HepG2 (cell line): ENCODE measurements at regions not wholly inside any gene's neighbourhood (a gene's known extent, or its start where the extent isn't known, plus 50 kb on each side); places are given as distances from the start of the nearest gene placed in this dataset.

Experiments
- ATAC-seq: fragments of 200-7000 bp; cut with Tn5 transposase; 3 replicates; pipeline ENCODE4 v1.9.1; 2020; ENCODE audit warnings: mild to moderate bottlenecking, moderate library complexity
- BruUV-seq: library from RNA; stranded (reverse); fragments of 400-500 nt; replicated peaks from 2 replicates; lab custom pipeline; 2021; lab: Mats Ljungman, UMichigan
- CTCF ChIA-PET: fragments of 300-600 bp; formaldehyde crosslinking; extraction: SDS; loops from one replicate; lab custom pipeline; 2021; ENCODE audit warnings: low total read pairs, inconsistent platforms, low intra/inter-chr PET ratio; lab: Yijun Ruan, JAX
- POLR2A ChIA-PET: fragments of 350-600 bp; sonication (Branson Sonifier 250); formaldehyde crosslinking; loops from one replicate; lab custom pipeline; 2020; ENCODE audit warnings: antibody characterized with exemption, inconsistent platforms; lab: Yijun Ruan, JAX
- DNase-seq: peaks from one replicate; pipeline ENCODE4 v3.0.0-alpha.2; 2015; ENCODE audit warnings: low spot score
- FAIRE-seq: peaks from 3 replicates; lab custom pipeline; 2011; peaks lifted over from hg19 to GRCh38; lab: Jason Lieb, UNC
- H2AFZ ChIP-seq: one replicate; pipeline ENCODE4 v1.6.1; 2011; ENCODE audit warnings: low read length, inconsistent platforms
- H3K27ac ChIP-seq: fragments of 300-600 bp; 3 replicates; pipeline ENCODE4 v1.8.0; 2011; ENCODE audit warnings: mixed run types, mild to moderate bottlenecking, mixed read lengths, low read length, inconsistent platforms; ENCODE audit not compliant: insufficient read depth; ENCODE audit errors: extremely low read length
- H3K27me3 ChIP-seq, 2 experiments: fragments of 200-600 bp in 1 of 2; 2 replicates in 1 of 2; 3 replicates in 1 of 2; pipeline versions ENCODE4 v1.6.0 to v1.8.0; 2011; ENCODE audit warnings: low read length in 2 of 2, mild to moderate bottlenecking in 2 of 2, moderate library complexity in 2 of 2, inconsistent platforms in 1 of 2; ENCODE audit not compliant: insufficient read depth in 2 of 2, control insufficient read depth in 1 of 2
- H3K36me3 ChIP-seq, 2 experiments: fragments of 200-600 bp in 1 of 2; replicated peaks in 1 of 2; 2 replicates in 1 of 2; 3 replicates in 1 of 2; pipeline versions ENCODE4 v1.5.1 to v1.8.0; 2011; ENCODE audit warnings: low read length in 2 of 2, inconsistent platforms in 1 of 2; ENCODE audit not compliant: insufficient read depth in 2 of 2, control insufficient read depth in 1 of 2
- H3K4me1 ChIP-seq: 2 replicates; pipeline ENCODE4 v1.5.1; 2012; ENCODE audit warnings: low read length, inconsistent platforms; ENCODE audit not compliant: insufficient read depth
- H3K4me2 ChIP-seq: 2 replicates; pipeline ENCODE4 v1.6.0; 2011; ENCODE audit warnings: low read depth, low read length, inconsistent platforms
- H3K4me3 ChIP-seq, 3 experiments: fragments of 200-600 bp in 1 of 3; sonication (generic), shearing (Covaris generic) in 1 of 3; replicated peaks in 1 of 3; 2 replicates each; pipeline ENCODE4 v1.5.1; 2011 to 2016; ENCODE audit warnings: low read length in 3 of 3, inconsistent platforms in 2 of 3, low read depth in 2 of 3, mild to moderate bottlenecking in 2 of 3, control low read depth in 1 of 3, mixed read lengths in 1 of 3; ENCODE audit not compliant: insufficient read depth in 1 of 3
- H3K79me2 ChIP-seq: one replicate; pipeline ENCODE4 v1.6.1; 2011; ENCODE audit warnings: low read length, inconsistent platforms; ENCODE audit not compliant: insufficient read depth
- H3K9ac ChIP-seq: 2 replicates; pipeline ENCODE4 v1.6.0; 2011; ENCODE audit warnings: mild to moderate bottlenecking, low read depth, low read length, inconsistent platforms; ENCODE audit not compliant: insufficient read depth
- H3K9me3 ChIP-seq: 2 replicates; pipeline ENCODE4 v1.5.1; 2012; ENCODE audit warnings: mild to moderate bottlenecking, low read length
- H4K20me1 ChIP-seq: 2 replicates; pipeline ENCODE4 v1.6.0; 2011; ENCODE audit warnings: inconsistent platforms, mild to moderate bottlenecking, low read length, moderate library complexity; ENCODE audit not compliant: insufficient read depth
- ATRX ChIP-seq: sonication (generic); formaldehyde crosslinking; IDR thresholded peaks from 2 replicates; pipeline ENCODE4 v1.4.0; 2020; ENCODE audit warnings: missing genetic modification reagents, borderline replicate concordance
- CCDC6 ChIP-seq: sonication (generic); formaldehyde crosslinking; IDR thresholded peaks from 2 replicates; pipeline ENCODE4 v1.8.1; 2022; ENCODE audit warnings: mild to moderate bottlenecking, missing genetic modification reagents, moderate library complexity
- MAFF ChIP-seq: IDR thresholded peaks from 2 replicates; pipeline ENCODE4 v1.6.1; 2011; ENCODE audit warnings: low read depth, low read length, improper control_type of control experiment
- MAFK ChIP-seq, 2 experiments: IDR thresholded peaks in 1 of 2; conservative IDR thresholded peaks in 1 of 2; 2 replicates each; pipeline ENCODE4 v1.6.1; 2011; ENCODE audit warnings: improper control_type of control experiment in 2 of 2, low read length in 2 of 2
- RXRB ChIP-seq: IDR thresholded peaks from 2 replicates; pipeline ENCODE4 v1.6.1; 2016; ENCODE audit warnings: borderline replicate concordance, missing genetic modification reagents, missing compliant biosample characterization
- SNAPC4 ChIP-seq: sonication (generic); formaldehyde crosslinking; IDR thresholded peaks from 2 replicates; pipeline ENCODE4 v1.4.0; 2020; ENCODE audit warnings: mild to moderate bottlenecking, missing genetic modification reagents
- ZNF18 ChIP-seq: sonication (generic); formaldehyde crosslinking; IDR thresholded peaks from 2 replicates; pipeline ENCODE4 v1.8.0; 2022; ENCODE audit warnings: mild to moderate bottlenecking, missing genetic modification reagents; ENCODE audit not compliant: insufficient replicate concordance
- WGBS: methylation state at CpG from one replicate; pipeline ENCODE4 v1.1.6; 2017; ENCODE audit warnings: low lambda C conversion rate; 5-methylcytosine and 5-hydroxymethylcytosine counted together
- in situ Hi-C: cut with HindIII; loops from 2 replicates; pipeline ENCODE4 v1.10.0; 2017; ENCODE audit warnings: low pct_unique_long_range_greater_than_20kb; ENCODE audit not compliant: extremely low pct_ligation_motif_present
- intact Hi-C: fragments of 100-400 bp; cut with micrococcal nuclease; formaldehyde crosslinking; loops from one replicate; pipeline ENCODE4 v1.10.0; 2022; ENCODE audit not compliant: unreplicated experiment

DNA sequence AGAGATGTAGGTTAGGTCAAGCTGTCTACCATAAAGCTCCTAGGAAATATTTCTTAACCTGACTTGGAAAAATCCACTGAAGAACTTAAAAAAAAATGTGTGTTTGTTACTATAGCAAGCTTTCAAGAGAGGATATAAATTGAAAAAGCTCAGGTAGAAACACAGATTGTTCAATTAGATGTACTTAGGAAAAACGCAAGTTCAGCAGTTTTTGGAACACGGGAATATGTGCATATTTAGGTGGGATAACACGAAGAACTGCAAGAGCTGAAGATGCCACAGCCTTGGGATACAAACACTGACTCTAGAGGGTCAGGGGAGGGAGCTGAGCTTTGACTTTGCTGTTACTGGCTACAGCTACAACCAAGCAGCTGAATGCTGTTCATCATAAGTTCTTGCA, 77.8 kb upstream of the FSHB start:
- in situ Hi-C loops (no loop called here), intact Hi-C loops (no loop called here)
- no peak for ATAC-seq
- ChIA-PET POLR2A (no interaction called here), CTCF (no interaction called here)
- H3K27me3 ChIP-seq: no peaks in the 10 kb centered on the region
- no peaks in the 10 kb centered on the region for H4K20me1 ChIP-seq
- H3K4me2 ChIP-seq: no peak overlapping the region
- 3% methylated on average over 3 of the region's 3 CpGs for WGBS
- FAIRE-seq: no peak
- H2AFZ ChIP-seq: no peak overlapping the region
- no peak for DNase-seq
- BruUV-seq: no TSS peak
- H3K36me3 ChIP-seq: no peaks in the 10 kb centered on the region
- H3K9me3 ChIP-seq: no peaks in the 10 kb centered on the region
- no peak overlapping the region for H3K27ac ChIP-seq
- H3K4me3 ChIP-seq: no peak overlapping the region
- TF ChIP-seq MAFK (conservative IDR thresholded peaks at IDR 0.05 in 1 of 2, IDR thresholded peaks at IDR 0.05 in 1 of 2; ENCODE audit: low read length in 2 of 2) (peak; percentile 91 to 95), MAFF (peak; percentile 92), ATRX (CRISPR knock-in tag) (no peak), CCDC6 (CRISPR knock-in tag) (no peak)
- H3K9ac ChIP-seq: no peak overlapping the region
- H3K79me2 ChIP-seq: no peaks in the 10 kb centered on the region
- H3K4me1 ChIP-seq: no peaks in the 10 kb centered on the region

DNA sequence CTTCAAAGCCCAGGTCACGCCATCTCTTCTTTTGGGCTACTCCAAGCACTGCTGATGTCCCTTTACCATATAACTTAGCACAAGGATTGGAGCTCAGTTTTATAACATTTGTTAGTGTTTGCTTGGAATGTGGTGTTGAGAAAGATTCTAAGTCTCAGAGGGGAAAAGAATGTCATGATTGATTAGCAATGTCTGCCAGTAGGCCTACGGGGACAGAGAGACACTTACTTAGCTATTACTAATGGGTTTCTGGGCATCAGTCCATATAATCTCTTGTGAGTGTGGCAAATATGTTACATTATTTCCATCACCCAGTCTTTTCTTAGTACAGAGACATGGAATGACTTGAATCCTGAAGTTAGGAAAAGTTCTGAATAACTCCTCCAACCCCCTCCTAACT, 75.4 kb upstream of the FSHB start:
- Histone ChIP-seq H3K4me2 (no peak overlapping the region), H4K20me1 (no peaks in the 10 kb centered on the region), H3K4me3 (no peak overlapping the region), H3K4me1 (no peaks in the 10 kb centered on the region), H3K36me3 (no peaks in the 10 kb centered on the region), H3K27me3 (no peaks in the 10 kb centered on the region), H3K9ac (no peak overlapping the region), H3K79me2 (no peaks in the 10 kb centered on the region), H2AFZ (no peak overlapping the region), H3K27ac (no peak overlapping the region), H3K9me3 (no peaks in the 10 kb centered on the region)
- FAIRE-seq (no peak), ATAC-seq (no peak), DNase-seq (no peak)
- intact Hi-C loops: no loop called here
- ChIA-PET CTCF (no interaction called here), POLR2A (no interaction called here)
- 1% methylated on average over 2 of the region's 2 CpGs for WGBS
- TF ChIP-seq SNAPC4 (no peak), ZNF18 (CRISPR knock-in tag) (no peak), RXRB (no peak)
- in situ Hi-C loops: no loop called here
- BruUV-seq: no TSS peak
